NCI-H146 treated with DMSO at 0.1 percent for 48 hours (cell line): ENCODE measurements at regions not wholly inside any gene's neighbourhood (a gene's known extent, or its start where the extent isn't known, plus 50 kb on each side); places are given as distances from the start of the nearest gene placed in this dataset.
A peak's percentile ranks its signal among the peaks of the same experiment; 100 is the strongest.

Experiments
- DNase-seq: peaks from one replicate; lab custom pipeline; 2025; ENCODE audit not compliant: unreplicated experiment; lab: John Stamatoyannopoulos, UW

- no peak for DNase-seq
Measured at GRCh38 chr3:120838441-120839091, 69.4 kb upstream of the STXBP5L start.

- no peak for DNase-seq
Measured at GRCh38 chr3:120839120-120839519, 68.9 kb upstream of the STXBP5L start.

- no peak for DNase-seq
Measured at GRCh38 chr3:120841264-120841663, 66.7 kb upstream of the STXBP5L start.

GRCh38 chr3:120846073-120846472, 61.9 kb upstream of the STXBP5L start:
- no peak for DNase-seq

GRCh38 chr3:120848503-120848902, 59.5 kb upstream of the STXBP5L start:
- DNase-seq = no peak

GRCh38 chr3:120850381-120851295, 57.4 kb upstream of the STXBP5L start:
- DNase-seq = peak; percentile 24

- DNase-seq = no peak
Measured at GRCh38 chr3:120852412-120852811, 55.6 kb upstream of the STXBP5L start.

- DNase-seq = no peak
Measured at GRCh38 chr3:120853416-120853815, 54.6 kb upstream of the STXBP5L start.

GRCh38 chr3:120854908-120855526, 53.0 kb upstream of the STXBP5L start:
- no peak for DNase-seq

- no peak for DNase-seq
Measured at GRCh38 chr3:120855665-120856437, 52.2 kb upstream of the STXBP5L start.
